RWPE2 (cell line): ENCODE measurements at regions not wholly inside any gene's neighbourhood (a gene's known extent, or its start where the extent isn't known, plus 50 kb on each side); places are given as distances from the start of the nearest gene placed in this dataset.

Experiments
- ATAC-seq: fragments of 200-7000 bp; cut with Tn5 transposase; 3 replicates; pipeline ENCODE4 v1.9.1; 2021; ENCODE audit warnings: low read depth
- DNase-seq: peaks from one replicate; pipeline ENCODE4 v3.0.0-alpha.2; 2020; ENCODE audit warnings: low spot score
- H3K27ac ChIP-seq: fragments of 450-650 bp; 2 replicates; pipeline ENCODE4 v1.5.1; 2017; ENCODE audit warnings: mild to moderate bottlenecking; ENCODE audit not compliant: poor library complexity, severe bottlenecking
- H3K27me3 ChIP-seq: fragments of 250-450 bp; sonication (Bioruptor Pico); 2 replicates; pipeline ENCODE4 v1.5.1; 2021; ENCODE audit warnings: mild to moderate bottlenecking, moderate library complexity; ENCODE audit not compliant: insufficient read depth, poor library complexity, severe bottlenecking
- H3K36me3 ChIP-seq: fragments of 250-450 bp; sonication (Bioruptor Pico); 2 replicates; pipeline ENCODE4 v1.5.1; 2020; ENCODE audit warnings: low read depth, mild to moderate bottlenecking, moderate library complexity
- H3K4me1 ChIP-seq: fragments of 250-450 bp; sonication (Bioruptor Pico); 2 replicates; pipeline ENCODE4 v1.5.1; 2021; ENCODE audit warnings: mild to moderate bottlenecking, moderate library complexity; ENCODE audit not compliant: insufficient read depth, poor library complexity, severe bottlenecking
- H3K4me3 ChIP-seq: fragments of 250-450 bp; sonication (Bioruptor Pico); 2 replicates; pipeline ENCODE4 v1.5.1; 2021; ENCODE audit warnings: mild to moderate bottlenecking, moderate library complexity; ENCODE audit not compliant: severe bottlenecking
- H3K9me3 ChIP-seq: fragments of 250-450 bp; sonication (Bioruptor Pico); 2 replicates; pipeline ENCODE4 v1.5.1; 2021; ENCODE audit warnings: mild to moderate bottlenecking, moderate library complexity; ENCODE audit not compliant: severe bottlenecking
- TF ChIP-seq, protein P1 (sequence below): fragments of 450-650 bp; IDR thresholded peaks from one replicate; pipeline ENCODE4 v1.5.1; 2017; ENCODE audit warnings: mild to moderate bottlenecking, moderate library complexity; ENCODE audit not compliant: poor library complexity, severe bottlenecking

DNA sequence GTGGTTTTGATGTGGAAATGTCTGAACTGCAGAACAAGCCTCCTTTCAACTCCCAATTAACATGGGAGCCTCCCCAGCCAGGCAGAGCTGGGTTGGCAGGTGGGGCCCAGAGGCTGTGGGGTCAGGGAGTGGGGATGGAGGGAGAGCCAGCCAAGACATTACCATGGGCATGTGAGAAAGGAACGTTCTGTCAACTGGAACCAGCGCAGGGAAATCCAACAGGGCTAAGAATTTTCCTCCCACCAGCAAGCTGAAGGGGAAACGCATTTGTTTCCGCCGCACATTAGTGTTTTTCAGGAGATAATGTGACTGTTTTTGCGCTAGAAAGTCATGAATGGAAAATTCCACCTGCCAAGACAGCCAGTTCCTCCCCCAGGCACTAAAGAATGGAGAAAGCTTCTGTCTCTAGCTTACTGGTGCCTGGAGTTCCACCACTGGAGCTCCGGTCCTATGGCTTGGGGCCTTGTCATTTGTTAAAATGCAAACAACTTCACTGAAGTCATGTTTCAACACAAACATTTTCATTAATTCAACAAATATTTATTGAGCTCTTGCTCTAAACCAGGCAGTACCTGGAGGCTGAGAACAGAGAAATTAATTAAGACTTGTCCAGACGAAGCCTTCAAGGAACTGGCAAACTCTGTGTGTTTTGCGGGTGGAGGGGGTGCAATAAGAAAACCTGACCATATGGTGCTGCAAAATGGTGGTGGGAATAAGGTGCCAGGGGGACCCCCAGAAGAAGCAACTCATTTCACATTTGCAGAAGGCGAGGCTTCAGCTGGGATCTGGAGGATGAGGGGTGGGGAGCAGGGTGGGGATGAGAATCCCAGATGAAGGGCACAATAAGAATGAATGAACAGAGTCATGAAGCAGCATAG, 305.1 kb downstream of the MATN1 start:
- H3K4me3 ChIP-seq, result no peak overlapping the region
- H3K36me3 ChIP-seq, result no peaks in the 10 kb centered on the region
- no peaks in the 10 kb centered on the region for H3K9me3 ChIP-seq
- H3K27ac ChIP-seq, result no peak overlapping the region
- TF ChIP-seq, protein P1, sequence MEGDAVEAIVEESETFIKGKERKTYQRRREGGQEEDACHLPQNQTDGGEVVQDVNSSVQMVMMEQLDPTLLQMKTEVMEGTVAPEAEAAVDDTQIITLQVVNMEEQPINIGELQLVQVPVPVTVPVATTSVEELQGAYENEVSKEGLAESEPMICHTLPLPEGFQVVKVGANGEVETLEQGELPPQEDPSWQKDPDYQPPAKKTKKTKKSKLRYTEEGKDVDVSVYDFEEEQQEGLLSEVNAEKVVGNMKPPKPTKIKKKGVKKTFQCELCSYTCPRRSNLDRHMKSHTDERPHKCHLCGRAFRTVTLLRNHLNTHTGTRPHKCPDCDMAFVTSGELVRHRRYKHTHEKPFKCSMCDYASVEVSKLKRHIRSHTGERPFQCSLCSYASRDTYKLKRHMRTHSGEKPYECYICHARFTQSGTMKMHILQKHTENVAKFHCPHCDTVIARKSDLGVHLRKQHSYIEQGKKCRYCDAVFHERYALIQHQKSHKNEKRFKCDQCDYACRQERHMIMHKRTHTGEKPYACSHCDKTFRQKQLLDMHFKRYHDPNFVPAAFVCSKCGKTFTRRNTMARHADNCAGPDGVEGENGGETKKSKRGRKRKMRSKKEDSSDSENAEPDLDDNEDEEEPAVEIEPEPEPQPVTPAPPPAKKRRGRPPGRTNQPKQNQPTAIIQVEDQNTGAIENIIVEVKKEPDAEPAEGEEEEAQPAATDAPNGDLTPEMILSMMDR, result no peak
- ATAC-seq, result no peak
- peak; percentile 15 for DNase-seq
- H3K27me3 ChIP-seq, result no peaks in the 10 kb centered on the region
- H3K4me1 ChIP-seq, result peaks cover 4% of the 10 kb centered on the region

- TF ChIP-seq, protein P1, result no peak
- Histone ChIP-seq H3K27ac (no peak overlapping the region), H3K4me3 (no peak overlapping the region), H3K27me3 (no peaks in the 10 kb centered on the region), H3K36me3 (no peaks in the 10 kb centered on the region), H3K9me3 (no peaks in the 10 kb centered on the region), H3K4me1 (peaks cover 4% of the 10 kb centered on the region)
- ATAC-seq (no peak), DNase-seq (peak; percentile 13)
These were observed 305.7 kb downstream of the MATN1 start for GRCh38 chr1:30417701-30418046.

DNA sequence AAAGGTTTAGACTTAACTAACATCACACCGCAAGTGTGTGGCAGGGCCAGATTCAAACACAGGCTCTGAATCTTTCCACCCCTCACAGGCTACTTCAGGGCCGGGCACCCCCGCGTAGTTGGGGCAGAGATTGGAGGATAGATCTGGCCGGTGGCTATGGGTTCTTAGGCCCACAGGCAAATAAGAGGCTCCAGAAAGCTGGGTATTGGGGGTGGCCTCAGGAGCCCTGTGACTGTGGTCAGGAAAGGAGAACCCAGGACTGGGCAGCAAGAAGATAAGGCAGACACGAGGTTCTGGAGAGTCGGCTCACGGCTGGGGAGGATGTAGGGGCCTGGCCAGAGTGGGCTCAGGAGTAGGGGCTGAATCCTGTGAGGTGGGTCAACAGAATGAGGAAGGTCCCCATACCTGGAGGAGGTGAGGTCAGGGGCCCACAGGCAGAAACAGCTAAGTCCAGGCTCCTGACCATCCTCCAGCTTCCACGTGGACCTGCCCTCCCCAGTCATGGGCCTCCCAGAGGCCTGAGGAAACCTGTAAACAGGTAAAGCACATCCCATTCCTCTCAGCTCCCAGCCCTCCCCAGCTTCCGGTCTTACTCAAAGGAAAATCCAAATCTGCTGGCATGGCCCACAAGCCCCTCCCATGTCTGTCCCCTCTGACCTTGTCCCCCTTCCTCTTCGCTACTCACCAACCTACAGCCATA, 306.2 kb downstream of the MATN1 start:
- no peak overlapping the region for H3K4me3 ChIP-seq
- no peak for ATAC-seq
- DNase-seq, result peak; percentile 22
- TF ChIP-seq, protein P1, result no peak
- H3K9me3 ChIP-seq, result no peaks in the 10 kb centered on the region
- H3K36me3 ChIP-seq, result no peaks in the 10 kb centered on the region
- H3K4me1 ChIP-seq, result peaks cover 4% of the 10 kb centered on the region
- no peak overlapping the region for H3K27ac ChIP-seq
- H3K27me3 ChIP-seq, result no peaks in the 10 kb centered on the region

GRCh38 chr1:30416221-30416820, 307.1 kb downstream of the MATN1 start:
- Histone ChIP-seq H3K4me3 (no peak overlapping the region), H3K9me3 (no peaks in the 10 kb centered on the region), H3K27ac (no peak overlapping the region), H3K36me3 (no peaks in the 10 kb centered on the region), H3K4me1 (peaks cover 4% of the 10 kb centered on the region), H3K27me3 (no peaks in the 10 kb centered on the region)
- TF ChIP-seq, protein P1, result no peak
- peak; percentile 11 for DNase-seq
- no peak for ATAC-seq
